ENCODE measurements at regions not wholly inside any gene's neighbourhood (a gene's known extent, or its start where the extent isn't known, plus 50 kb on each side); places are given as distances from the start of the nearest gene placed in this dataset.

DNA sequence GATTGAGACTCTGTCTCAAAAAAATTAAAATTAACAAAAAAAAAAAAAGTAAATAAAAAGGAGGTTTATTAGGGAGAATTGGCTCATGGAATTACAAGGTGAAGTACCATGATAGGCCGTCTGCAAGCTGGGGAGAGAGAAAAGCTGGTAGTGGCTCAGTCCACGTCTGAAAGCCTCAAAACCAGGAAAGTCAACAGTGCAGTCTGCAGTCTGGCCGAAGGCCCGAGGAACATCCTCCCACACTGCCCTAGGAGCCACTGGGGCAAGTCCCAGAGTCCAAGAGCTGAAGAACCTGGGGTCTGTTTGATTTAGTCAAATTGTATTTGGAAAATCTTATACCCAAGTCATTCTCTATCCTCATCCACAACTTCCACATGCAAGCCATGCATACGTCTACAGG lies 59.0 kb upstream of the RAB18 start:
- Histone ChIP-seq H3K36me3 (no peaks in the 10 kb centered on the region), H3K4me1 (no peaks in the 10 kb centered on the region), H3K4me3 (ENCODE audit: low read depth, low read length) (no peak overlapping the region), H3K9me3 (no peaks in the 10 kb centered on the region), H3K27me3 (no peaks in the 10 kb centered on the region)
- DNase-seq = no peak
- TF ChIP-seq, protein P1, sequence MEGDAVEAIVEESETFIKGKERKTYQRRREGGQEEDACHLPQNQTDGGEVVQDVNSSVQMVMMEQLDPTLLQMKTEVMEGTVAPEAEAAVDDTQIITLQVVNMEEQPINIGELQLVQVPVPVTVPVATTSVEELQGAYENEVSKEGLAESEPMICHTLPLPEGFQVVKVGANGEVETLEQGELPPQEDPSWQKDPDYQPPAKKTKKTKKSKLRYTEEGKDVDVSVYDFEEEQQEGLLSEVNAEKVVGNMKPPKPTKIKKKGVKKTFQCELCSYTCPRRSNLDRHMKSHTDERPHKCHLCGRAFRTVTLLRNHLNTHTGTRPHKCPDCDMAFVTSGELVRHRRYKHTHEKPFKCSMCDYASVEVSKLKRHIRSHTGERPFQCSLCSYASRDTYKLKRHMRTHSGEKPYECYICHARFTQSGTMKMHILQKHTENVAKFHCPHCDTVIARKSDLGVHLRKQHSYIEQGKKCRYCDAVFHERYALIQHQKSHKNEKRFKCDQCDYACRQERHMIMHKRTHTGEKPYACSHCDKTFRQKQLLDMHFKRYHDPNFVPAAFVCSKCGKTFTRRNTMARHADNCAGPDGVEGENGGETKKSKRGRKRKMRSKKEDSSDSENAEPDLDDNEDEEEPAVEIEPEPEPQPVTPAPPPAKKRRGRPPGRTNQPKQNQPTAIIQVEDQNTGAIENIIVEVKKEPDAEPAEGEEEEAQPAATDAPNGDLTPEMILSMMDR (IDR thresholded peaks at IDR 0.05; ENCODE audit: low read depth, low read length) = no peak

- H3K36me3 ChIP-seq = no peaks in the 10 kb centered on the region
- H3K4me1 ChIP-seq = no peaks in the 10 kb centered on the region
- no peaks in the 10 kb centered on the region for H3K27me3 ChIP-seq
- H3K4me3 ChIP-seq (ENCODE audit: low read depth, low read length) = no peak overlapping the region
- DNase-seq = no peak
- TF ChIP-seq, protein P1 (IDR thresholded peaks at IDR 0.05; ENCODE audit: low read depth, low read length) = no peak
- H3K9me3 ChIP-seq = no peaks in the 10 kb centered on the region
Observed at GRCh38 chr10:27440478-27440877, 63.6 kb upstream of the RAB18 start.

DNA sequence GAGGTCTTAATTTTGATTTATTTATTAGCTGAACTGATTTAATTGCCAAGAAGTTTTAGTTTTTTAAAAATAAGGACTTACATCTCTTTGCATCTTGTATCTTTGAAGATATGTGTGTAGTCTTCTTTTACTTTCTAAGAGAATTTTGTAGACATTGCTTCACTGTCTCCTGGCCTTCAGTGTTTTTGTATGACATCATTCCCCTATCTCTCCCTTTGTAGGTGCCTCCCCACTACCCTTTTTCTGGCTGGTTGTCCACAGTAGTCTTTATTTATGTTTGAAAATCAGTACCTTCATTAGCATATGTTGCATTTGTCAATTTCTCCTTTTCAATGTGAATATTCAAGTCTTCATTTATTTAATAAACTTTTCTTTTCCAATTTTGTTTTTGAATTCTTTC lies 64.1 kb upstream of the RAB18 start:
- Histone ChIP-seq H3K9me3 (no peaks in the 10 kb centered on the region), H3K27me3 (no peaks in the 10 kb centered on the region), H3K4me1 (no peaks in the 10 kb centered on the region), H3K36me3 (no peaks in the 10 kb centered on the region), H3K4me3 (ENCODE audit: low read depth, low read length) (no peak overlapping the region)
- no peak for DNase-seq
- TF ChIP-seq, protein P1 (IDR thresholded peaks at IDR 0.05; ENCODE audit: low read depth, low read length) = no peak

DNA sequence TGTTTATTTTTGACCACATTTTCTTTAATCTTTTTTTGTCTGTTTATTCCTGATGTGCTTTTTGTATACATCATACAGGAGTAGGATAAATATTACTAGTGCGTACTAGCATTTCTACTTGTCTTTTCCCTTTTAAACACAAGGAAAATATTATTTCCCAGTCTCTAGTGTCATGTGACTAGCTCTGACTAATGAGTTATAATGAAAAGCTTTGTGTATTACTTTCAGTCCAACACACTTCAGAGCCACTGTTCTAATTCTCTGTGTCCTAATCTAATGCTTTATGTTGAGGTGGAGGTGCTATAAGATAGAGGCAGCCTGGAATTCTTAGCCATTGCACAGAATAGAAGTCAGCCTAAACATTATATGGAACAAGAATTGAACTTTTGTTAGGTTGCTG lies 65.0 kb upstream of the RAB18 start:
- Histone ChIP-seq H3K36me3 (no peaks in the 10 kb centered on the region), H3K27me3 (no peaks in the 10 kb centered on the region), H3K4me3 (ENCODE audit: low read depth, low read length) (no peak overlapping the region), H3K4me1 (no peaks in the 10 kb centered on the region), H3K9me3 (no peaks in the 10 kb centered on the region)
- TF ChIP-seq, protein P1 (IDR thresholded peaks at IDR 0.05; ENCODE audit: low read depth, low read length) = no peak
- no peak for DNase-seq

- Histone ChIP-seq H3K27me3 (no peaks in the 10 kb centered on the region), H3K9me3 (no peaks in the 10 kb centered on the region), H3K4me1 (no peaks in the 10 kb centered on the region), H3K4me3 (ENCODE audit: low read depth, low read length) (no peak overlapping the region), H3K36me3 (no peaks in the 10 kb centered on the region)
- no peak for DNase-seq
- TF ChIP-seq, protein P1 (IDR thresholded peaks at IDR 0.05; ENCODE audit: low read depth, low read length) = no peak
Observed at GRCh38 chr10:27437775-27438174, 66.3 kb upstream of the RAB18 start.

DNA sequence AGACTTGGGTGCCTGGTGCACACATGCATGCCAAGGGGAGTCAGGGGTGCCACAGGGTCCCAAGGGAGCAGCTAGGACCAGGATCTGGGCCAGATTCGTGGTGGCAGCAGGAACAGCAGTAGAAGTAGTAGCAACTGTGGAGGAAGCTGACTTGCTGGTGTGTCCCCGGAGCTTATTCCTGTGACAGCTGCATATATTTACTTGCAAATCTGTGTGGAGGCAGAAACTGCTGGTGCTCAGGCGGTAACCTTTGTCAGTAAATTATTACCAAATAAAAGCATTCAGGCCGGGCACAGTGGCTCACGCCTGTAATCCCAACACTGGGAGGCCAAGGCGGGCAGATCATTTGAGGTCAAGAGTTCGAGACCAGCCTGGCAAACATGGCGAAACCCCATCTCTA lies 67.4 kb upstream of the RAB18 start:
- DNase-seq = no peak
- TF ChIP-seq, protein P1 (IDR thresholded peaks at IDR 0.05; ENCODE audit: low read depth, low read length) = no peak
- H3K4me1 ChIP-seq = no peaks in the 10 kb centered on the region
- no peaks in the 10 kb centered on the region for H3K27me3 ChIP-seq
- no peak overlapping the region for H3K4me3 ChIP-seq (ENCODE audit: low read depth, low read length)
- no peaks in the 10 kb centered on the region for H3K9me3 ChIP-seq
- no peaks in the 10 kb centered on the region for H3K36me3 ChIP-seq
